ENCODE measurements at regions not wholly inside any gene's neighbourhood (a gene's known extent, or its start where the extent isn't known, plus 50 kb on each side); places are given as distances from the start of the nearest gene placed in this dataset.

- DNase-seq (ENCODE audit: low read depth in 1 of 2, low spot score in 1 of 2), result no peak
Measured at GRCh38 chr20:40925829-40926510, 102.7 kb upstream of the TOP1 start.

GRCh38 chr20:40926928-40927327 is 101.7 kb upstream of the TOP1 start:
- no peak for DNase-seq (ENCODE audit: low read depth in 1 of 2, low spot score in 1 of 2)

GRCh38 chr20:40930561-40930960 is 98.1 kb upstream of the TOP1 start:
- no peak for DNase-seq (ENCODE audit: low read depth in 1 of 2, low spot score in 1 of 2)

- DNase-seq (ENCODE audit: low read depth in 1 of 2, low spot score in 1 of 2), result no peak
Measured at GRCh38 chr20:40931410-40932044, 97.1 kb upstream of the TOP1 start.

GRCh38 chr20:40932436-40932835 is 96.2 kb upstream of the TOP1 start:
- DNase-seq (ENCODE audit: low read depth in 1 of 2, low spot score in 1 of 2), result no peak

- DNase-seq (ENCODE audit: low read depth in 1 of 2, low spot score in 1 of 2), result no peak
Measured at GRCh38 chr20:40933758-40934157, 94.9 kb upstream of the TOP1 start.

GRCh38 chr20:40938020-40938419 is 90.6 kb upstream of the TOP1 start:
- no peak for DNase-seq (ENCODE audit: low read depth in 1 of 2, low spot score in 1 of 2)

- no peak for DNase-seq (ENCODE audit: low read depth in 1 of 2, low spot score in 1 of 2)
Measured at GRCh38 chr20:40939667-40940066, 89.0 kb upstream of the TOP1 start.

- DNase-seq (ENCODE audit: low read depth in 1 of 2, low spot score in 1 of 2), result no peak
Measured at GRCh38 chr20:40941133-40941610, 87.5 kb upstream of the TOP1 start.

GRCh38 chr20:40942006-40942405 is 86.6 kb upstream of the TOP1 start:
- DNase-seq (ENCODE audit: low read depth in 1 of 2, low spot score in 1 of 2), result no peak

- DNase-seq (ENCODE audit: low read depth in 1 of 2, low spot score in 1 of 2), result no peak
Measured at GRCh38 chr20:40942775-40943174, 85.8 kb upstream of the TOP1 start.

- no peak for DNase-seq (ENCODE audit: low read depth in 1 of 2, low spot score in 1 of 2)
Measured at GRCh38 chr20:40943591-40943990, 85.0 kb upstream of the TOP1 start.

GRCh38 chr20:40945189-40945588 is 83.4 kb upstream of the TOP1 start:
- no peak for DNase-seq (ENCODE audit: low read depth in 1 of 2, low spot score in 1 of 2)

GRCh38 chr20:40945754-40946450 is 82.7 kb upstream of the TOP1 start:
- no peak for DNase-seq (ENCODE audit: low read depth in 1 of 2, low spot score in 1 of 2)

GRCh38 chr20:40946451-40946850 is 82.2 kb upstream of the TOP1 start:
- DNase-seq (ENCODE audit: low read depth in 1 of 2, low spot score in 1 of 2), result no peak

GRCh38 chr20:40948465-40949267 is 80.0 kb upstream of the TOP1 start:
- no peak for DNase-seq (ENCODE audit: low read depth in 1 of 2, low spot score in 1 of 2)

GRCh38 chr20:40949346-40949745 is 79.3 kb upstream of the TOP1 start:
- DNase-seq (ENCODE audit: low read depth in 1 of 2, low spot score in 1 of 2), result no peak

GRCh38 chr20:40952136-40952535 is 76.5 kb upstream of the TOP1 start:
- DNase-seq (ENCODE audit: low read depth in 1 of 2, low spot score in 1 of 2), result no peak

- DNase-seq (ENCODE audit: low read depth in 1 of 2, low spot score in 1 of 2), result no peak
Measured at GRCh38 chr20:40953416-40953815, 75.2 kb upstream of the TOP1 start.

- DNase-seq (ENCODE audit: low read depth in 1 of 2, low spot score in 1 of 2), result no peak
Measured at GRCh38 chr20:40953856-40954255, 74.8 kb upstream of the TOP1 start.

- no peak for DNase-seq (ENCODE audit: low read depth in 1 of 2, low spot score in 1 of 2)
Measured at GRCh38 chr20:40954521-40955165, 74.0 kb upstream of the TOP1 start.
